Osteocyte (in vitro differentiated cells): ENCODE measurements at regions not wholly inside any gene's neighbourhood (a gene's known extent, or its start where the extent isn't known, plus 50 kb on each side); places are given as distances from the start of the nearest gene placed in this dataset.

ENCODE experiments used
- DNase-seq: peaks from one replicate; pipeline ENCODE4 v3.0.0; 2021; ENCODE audit warnings: mixed read lengths; ENCODE audit not compliant: unreplicated experiment; ENCODE audit errors: extremely low spot score
- H3K27ac Mint-ChIP-seq: one replicate; pipeline ENCODE4 v1.8.0; 2021; ENCODE audit warnings: mild to moderate bottlenecking, mixed read lengths; ENCODE audit not compliant: unreplicated experiment
- H3K27me3 Mint-ChIP-seq: one replicate; pipeline ENCODE4 v1.8.0; 2021; ENCODE audit warnings: mixed read lengths; ENCODE audit not compliant: unreplicated experiment
- H3K36me3 Mint-ChIP-seq: one replicate; pipeline ENCODE4 v1.8.0; 2021; ENCODE audit warnings: mixed read lengths; ENCODE audit not compliant: unreplicated experiment
- H3K4me1 Mint-ChIP-seq: one replicate; pipeline ENCODE4 v1.8.0; 2021; ENCODE audit warnings: mixed read lengths; ENCODE audit not compliant: unreplicated experiment
- H3K4me3 Mint-ChIP-seq: one replicate; pipeline ENCODE4 v1.8.0; 2021; ENCODE audit warnings: mild to moderate bottlenecking, moderate library complexity, mixed read lengths; ENCODE audit not compliant: unreplicated experiment
- H3K9me3 Mint-ChIP-seq: one replicate; pipeline ENCODE4 v1.8.0; 2021; ENCODE audit warnings: mixed read lengths; ENCODE audit not compliant: unreplicated experiment
- TF ChIP-seq, protein P1 (sequence below): fragments of 200-600 bp; sonication (generic); IDR thresholded peaks from 2 replicates; pipeline ENCODE4 v1.5.0; 2021; ENCODE audit warnings: antibody characterized with exemption, mild to moderate bottlenecking, moderate library complexity

DNA sequence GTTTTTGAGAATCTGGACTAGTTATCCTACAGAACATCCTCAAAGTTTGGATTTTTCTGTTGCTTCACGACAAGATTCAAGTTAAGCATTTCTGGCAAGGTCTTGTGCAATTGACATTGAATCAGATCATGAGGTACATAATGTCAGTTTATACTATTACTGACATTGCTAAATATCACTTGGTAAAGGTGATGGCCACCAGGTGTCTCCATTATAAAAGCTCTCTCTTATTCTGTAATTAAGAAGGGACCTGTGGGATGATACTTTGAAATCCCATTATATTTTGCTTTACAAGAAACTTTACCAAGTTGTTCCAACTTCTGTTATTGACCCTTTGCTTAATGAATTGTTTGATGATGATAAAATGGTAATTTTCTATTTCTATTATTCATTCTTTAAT lies 131.0 kb upstream of the ASTN2 start:
- no peak overlapping the region for H3K27ac Mint-ChIP-seq
- no peak overlapping the region for H3K4me3 Mint-ChIP-seq
- H3K27me3 Mint-ChIP-seq: no peaks in the 10 kb centered on the region
- no peaks in the 10 kb centered on the region for H3K4me1 Mint-ChIP-seq
- no peak for DNase-seq
- no peaks in the 10 kb centered on the region for H3K36me3 Mint-ChIP-seq
- no peaks in the 10 kb centered on the region for H3K9me3 Mint-ChIP-seq
- TF ChIP-seq, protein P1, sequence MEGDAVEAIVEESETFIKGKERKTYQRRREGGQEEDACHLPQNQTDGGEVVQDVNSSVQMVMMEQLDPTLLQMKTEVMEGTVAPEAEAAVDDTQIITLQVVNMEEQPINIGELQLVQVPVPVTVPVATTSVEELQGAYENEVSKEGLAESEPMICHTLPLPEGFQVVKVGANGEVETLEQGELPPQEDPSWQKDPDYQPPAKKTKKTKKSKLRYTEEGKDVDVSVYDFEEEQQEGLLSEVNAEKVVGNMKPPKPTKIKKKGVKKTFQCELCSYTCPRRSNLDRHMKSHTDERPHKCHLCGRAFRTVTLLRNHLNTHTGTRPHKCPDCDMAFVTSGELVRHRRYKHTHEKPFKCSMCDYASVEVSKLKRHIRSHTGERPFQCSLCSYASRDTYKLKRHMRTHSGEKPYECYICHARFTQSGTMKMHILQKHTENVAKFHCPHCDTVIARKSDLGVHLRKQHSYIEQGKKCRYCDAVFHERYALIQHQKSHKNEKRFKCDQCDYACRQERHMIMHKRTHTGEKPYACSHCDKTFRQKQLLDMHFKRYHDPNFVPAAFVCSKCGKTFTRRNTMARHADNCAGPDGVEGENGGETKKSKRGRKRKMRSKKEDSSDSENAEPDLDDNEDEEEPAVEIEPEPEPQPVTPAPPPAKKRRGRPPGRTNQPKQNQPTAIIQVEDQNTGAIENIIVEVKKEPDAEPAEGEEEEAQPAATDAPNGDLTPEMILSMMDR: no peak

DNA sequence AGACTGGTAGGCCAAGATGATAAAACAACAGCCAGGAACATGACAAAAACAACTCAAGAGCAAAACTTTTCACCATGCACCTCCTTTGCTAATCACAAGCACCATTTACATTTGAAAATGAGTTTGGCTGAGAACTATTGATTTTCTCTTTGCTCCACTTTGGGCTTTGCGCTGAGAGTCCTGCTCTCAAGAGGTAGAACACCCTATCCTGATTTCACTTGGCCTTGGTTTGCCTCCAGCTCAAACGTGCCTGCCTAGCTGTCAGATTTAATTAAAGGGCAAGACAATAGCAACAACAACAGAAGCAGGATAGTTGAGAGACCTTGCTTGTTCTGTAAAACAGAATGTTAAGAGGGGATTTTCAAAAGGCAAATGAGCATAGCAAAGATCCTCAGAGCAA lies 128.2 kb upstream of the ASTN2 start:
- no peaks in the 10 kb centered on the region for H3K36me3 Mint-ChIP-seq
- DNase-seq: no peak
- TF ChIP-seq, protein P1: no peak

DNA sequence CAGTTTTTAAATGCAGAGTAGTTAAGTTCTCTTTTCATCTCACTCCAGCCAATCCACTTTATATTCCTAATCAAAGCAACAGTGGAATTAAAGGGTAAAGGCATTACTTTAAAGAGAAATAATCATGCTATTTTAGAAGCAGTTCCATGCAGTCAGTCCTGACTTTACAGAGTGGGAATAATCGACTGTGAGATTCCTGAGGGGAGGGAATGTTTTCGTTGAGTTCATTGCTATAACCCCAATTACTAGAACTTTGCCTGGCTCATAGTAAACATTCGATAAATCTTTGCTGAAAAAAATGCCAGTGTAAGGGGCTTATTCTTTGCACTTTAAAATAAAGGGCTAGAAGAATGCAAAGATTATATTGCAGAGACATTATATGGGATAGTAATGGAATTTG lies 127.2 kb upstream of the ASTN2 start:
- Mint-ChIP-seq H3K4me1 (no peaks in the 10 kb centered on the region), H3K4me3 (no peak overlapping the region), H3K27ac (no peak overlapping the region), H3K27me3 (no peaks in the 10 kb centered on the region), H3K36me3 (no peaks in the 10 kb centered on the region), H3K9me3 (no peaks in the 10 kb centered on the region)
- TF ChIP-seq, protein P1: no peak
- DNase-seq: no peak

More for the DNA sequence above, 128.2 kb upstream of the ASTN2 start:
- no peak overlapping the region for H3K4me3 Mint-ChIP-seq
- H3K4me1 Mint-ChIP-seq: no peaks in the 10 kb centered on the region
- H3K27me3 Mint-ChIP-seq: no peaks in the 10 kb centered on the region
- no peaks in the 10 kb centered on the region for H3K9me3 Mint-ChIP-seq
- H3K27ac Mint-ChIP-seq: no peak overlapping the region

DNA sequence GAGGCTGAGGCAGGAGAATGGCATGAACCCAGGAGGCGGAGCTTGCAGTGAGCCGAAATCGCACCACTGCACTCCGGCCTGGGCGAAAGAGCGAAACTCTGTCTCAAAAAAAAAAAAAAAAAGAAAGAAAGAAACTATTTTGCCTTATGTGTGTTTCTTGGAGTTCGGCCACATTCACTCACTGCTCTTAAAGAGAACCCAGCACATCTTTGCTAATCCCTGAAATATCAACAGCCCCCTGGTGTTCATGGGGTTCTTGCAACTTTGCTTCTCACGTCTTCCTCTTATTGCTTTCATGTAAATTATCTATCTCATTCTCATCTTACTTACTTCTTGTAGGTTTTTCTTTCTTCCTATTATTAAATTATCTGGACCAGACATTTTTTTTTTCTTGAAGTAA lies 126.3 kb upstream of the ASTN2 start:
- Mint-ChIP-seq H3K9me3 (no peaks in the 10 kb centered on the region), H3K4me3 (no peak overlapping the region), H3K36me3 (no peaks in the 10 kb centered on the region), H3K4me1 (no peaks in the 10 kb centered on the region), H3K27ac (no peak overlapping the region), H3K27me3 (no peaks in the 10 kb centered on the region)
- TF ChIP-seq, protein P1: no peak
- DNase-seq: no peak

DNA sequence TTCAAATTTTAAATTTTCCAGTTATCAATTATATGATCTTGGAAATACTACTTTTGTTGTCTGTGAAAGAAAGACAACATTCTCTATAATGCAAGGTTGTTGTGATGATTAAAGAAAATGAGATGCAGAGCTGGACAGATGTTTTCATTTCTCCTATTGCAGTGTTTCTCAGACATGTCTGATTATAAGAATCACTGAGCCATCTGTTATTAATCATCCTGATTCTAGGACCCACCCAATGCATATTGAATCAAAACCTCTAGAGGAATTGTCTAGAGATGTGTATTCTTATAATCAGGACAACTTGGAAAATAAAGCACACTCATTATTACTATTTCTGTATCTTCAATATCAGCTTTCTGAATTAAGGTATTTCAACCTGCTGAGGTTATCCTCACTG lies 121.1 kb upstream of the ASTN2 start:
- H3K4me3 Mint-ChIP-seq: no peak overlapping the region
- TF ChIP-seq, protein P1: no peak
- H3K4me1 Mint-ChIP-seq: no peaks in the 10 kb centered on the region
- no peak for DNase-seq
- no peaks in the 10 kb centered on the region for H3K36me3 Mint-ChIP-seq
- H3K27me3 Mint-ChIP-seq: no peaks in the 10 kb centered on the region
- H3K9me3 Mint-ChIP-seq: no peaks in the 10 kb centered on the region
- no peak overlapping the region for H3K27ac Mint-ChIP-seq
